Right atrium auricular region (tissue), 2 donors: ENCODE measurements at regions not wholly inside any gene's neighbourhood (a gene's known extent, or its start where the extent isn't known, plus 50 kb on each side); places are given as distances from the start of the nearest gene placed in this dataset.

Source experiments
- DNase-seq: peaks from one replicate; pipeline ENCODE4 v3.0.0-alpha.2; 2019; ENCODE audit warnings: low spot score
- H3K27ac ChIP-seq, 2 donors: fragments of 200-600 bp; sonication (generic); 1 replicate in 1 of 2; 2 replicates in 1 of 2; pipeline ENCODE4 v1.5.1; 2016 to 2019
- H3K27me3 ChIP-seq, 2 donors: fragments of 200-600 bp; sonication (generic); one replicate each; pipeline versions ENCODE4 v1.5.1 to v1.6.0; 2017 to 2019
- H3K36me3 ChIP-seq: fragments of 200-600 bp; sonication (generic); one replicate; pipeline ENCODE4 v1.5.1; 2016
- H3K4me1 ChIP-seq, 2 donors: fragments of 200-600 bp; sonication (generic); one replicate each; pipeline versions ENCODE4 v1.5.1 to v1.6.0; 2017 to 2019
- H3K4me3 ChIP-seq, 2 donors: fragments of 200-600 bp; sonication (generic); 1 replicate in 1 of 2; 2 replicates in 1 of 2; pipeline ENCODE4 v1.5.1; 2017 to 2019; ENCODE audit warnings: mild to moderate bottlenecking in 1 of 2, moderate library complexity in 1 of 2
- H3K9me3 ChIP-seq, 2 donors: fragments of 200-600 bp; sonication (generic); one replicate each; pipeline ENCODE4 v1.5.1; 2019
- TF ChIP-seq, protein P1 (sequence below), 2 donors: fragments of 200-600 bp; sonication (generic); IDR thresholded peaks; one replicate each; pipeline ENCODE4 v1.5.1; 2019; ENCODE audit warnings: antibody characterized with exemption in 2 of 2

DNA sequence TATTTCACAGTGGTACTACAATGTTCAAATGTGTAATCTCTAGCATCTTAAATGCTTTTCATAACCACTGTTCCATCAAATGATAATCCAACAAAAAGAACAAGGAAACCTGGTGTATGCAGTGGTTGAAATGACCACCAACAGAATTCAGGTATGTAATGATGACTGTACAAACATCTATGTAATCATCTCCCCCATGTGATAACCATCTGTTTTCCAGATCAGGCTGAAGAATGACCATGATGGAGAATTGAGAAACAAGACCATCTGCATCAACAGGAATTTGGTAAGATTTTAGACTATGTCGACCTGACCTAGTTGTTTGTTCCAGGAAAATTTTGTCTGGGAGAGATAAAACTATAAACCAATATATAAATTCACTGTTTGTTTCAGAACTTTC lies 81.3 kb upstream of the ASCC3 start:
- no peaks in the 10 kb centered on the region for H3K27me3 ChIP-seq

DNA sequence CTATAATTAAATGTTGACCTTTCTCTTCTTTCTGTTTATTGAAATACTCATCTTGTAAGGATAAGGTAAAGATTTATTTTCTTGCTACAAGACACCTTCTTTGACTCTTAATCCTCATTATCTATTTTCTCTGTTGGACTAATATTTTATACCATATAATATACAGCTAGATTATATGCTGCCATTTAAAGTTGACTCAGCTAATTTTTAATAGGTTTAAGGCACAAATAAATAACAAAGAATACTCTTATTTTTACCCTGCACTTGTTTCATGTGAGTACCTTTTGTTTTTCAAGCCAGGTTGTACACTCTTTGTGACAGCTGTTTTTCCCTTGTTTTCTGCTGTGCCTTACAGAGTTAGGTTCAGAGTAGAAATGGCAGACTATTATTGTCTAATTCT lies 83.9 kb upstream of the ASCC3 start:
- TF ChIP-seq, protein P1, sequence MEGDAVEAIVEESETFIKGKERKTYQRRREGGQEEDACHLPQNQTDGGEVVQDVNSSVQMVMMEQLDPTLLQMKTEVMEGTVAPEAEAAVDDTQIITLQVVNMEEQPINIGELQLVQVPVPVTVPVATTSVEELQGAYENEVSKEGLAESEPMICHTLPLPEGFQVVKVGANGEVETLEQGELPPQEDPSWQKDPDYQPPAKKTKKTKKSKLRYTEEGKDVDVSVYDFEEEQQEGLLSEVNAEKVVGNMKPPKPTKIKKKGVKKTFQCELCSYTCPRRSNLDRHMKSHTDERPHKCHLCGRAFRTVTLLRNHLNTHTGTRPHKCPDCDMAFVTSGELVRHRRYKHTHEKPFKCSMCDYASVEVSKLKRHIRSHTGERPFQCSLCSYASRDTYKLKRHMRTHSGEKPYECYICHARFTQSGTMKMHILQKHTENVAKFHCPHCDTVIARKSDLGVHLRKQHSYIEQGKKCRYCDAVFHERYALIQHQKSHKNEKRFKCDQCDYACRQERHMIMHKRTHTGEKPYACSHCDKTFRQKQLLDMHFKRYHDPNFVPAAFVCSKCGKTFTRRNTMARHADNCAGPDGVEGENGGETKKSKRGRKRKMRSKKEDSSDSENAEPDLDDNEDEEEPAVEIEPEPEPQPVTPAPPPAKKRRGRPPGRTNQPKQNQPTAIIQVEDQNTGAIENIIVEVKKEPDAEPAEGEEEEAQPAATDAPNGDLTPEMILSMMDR (IDR thresholded peaks at IDR 0.05), result no peak
- H3K4me3 ChIP-seq, result no peak overlapping the region
- no peak overlapping the region for H3K27ac ChIP-seq
- H3K27me3 ChIP-seq, result no peaks in the 10 kb centered on the region
- H3K9me3 ChIP-seq, result no peaks in the 10 kb centered on the region
- DNase-seq, result no peak
- H3K36me3 ChIP-seq, result no peaks in the 10 kb centered on the region
- no peaks in the 10 kb centered on the region for H3K4me1 ChIP-seq

More for the DNA sequence above, 81.3 kb upstream of the ASCC3 start:
- DNase-seq, result no peak
- Histone ChIP-seq H3K9me3 (no peaks in the 10 kb centered on the region), H3K27ac (no peak overlapping the region), H3K4me1 (no peaks in the 10 kb centered on the region), H3K4me3 (no peak overlapping the region), H3K36me3 (no peaks in the 10 kb centered on the region)
- TF ChIP-seq, protein P1 (IDR thresholded peaks at IDR 0.05), result no peak

- no peaks in the 10 kb centered on the region for H3K9me3 ChIP-seq
- TF ChIP-seq, protein P1 (IDR thresholded peaks at IDR 0.05), result no peak
- H3K4me3 ChIP-seq, result no peak overlapping the region
- H3K36me3 ChIP-seq, result no peaks in the 10 kb centered on the region
- no peaks in the 10 kb centered on the region for H3K4me1 ChIP-seq
- no peak overlapping the region for H3K27ac ChIP-seq
- no peak for DNase-seq
- H3K27me3 ChIP-seq, result no peaks in the 10 kb centered on the region
Observed at GRCh38 chr6:100968949-100969348, 87.8 kb upstream of the ASCC3 start.

DNA sequence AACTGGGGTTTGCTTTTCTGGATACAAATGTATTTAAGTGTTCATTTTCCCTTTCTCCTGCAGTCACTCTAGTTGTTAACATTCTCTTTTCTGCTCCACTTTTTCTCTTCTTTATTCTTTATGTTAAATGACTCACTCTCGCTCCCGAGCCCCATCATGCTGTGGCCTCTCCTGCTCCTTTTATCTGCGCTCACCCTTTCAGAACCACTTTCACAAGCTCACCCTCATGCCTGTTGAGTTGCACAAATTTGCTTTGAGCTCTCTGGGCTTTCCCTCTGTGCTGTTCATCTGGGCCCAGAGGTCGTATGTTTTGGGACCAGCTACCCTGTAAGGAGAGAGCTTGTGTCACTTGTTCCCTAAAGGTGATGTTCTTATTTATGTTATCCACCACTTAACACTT lies 98.1 kb upstream of the ASCC3 start:
- Histone ChIP-seq H3K27ac (no peak overlapping the region), H3K36me3 (no peaks in the 10 kb centered on the region), H3K27me3 (no peaks in the 10 kb centered on the region), H3K4me3 (no peak overlapping the region), H3K9me3 (no peaks in the 10 kb centered on the region), H3K4me1 (no peaks in the 10 kb centered on the region)
- no peak for DNase-seq
- TF ChIP-seq, protein P1 (IDR thresholded peaks at IDR 0.05), result no peak

GRCh38 chr6:100980949-100981348 lies 99.8 kb upstream of the ASCC3 start:
- Histone ChIP-seq H3K36me3 (no peaks in the 10 kb centered on the region), H3K4me3 (no peak overlapping the region), H3K9me3 (no peaks in the 10 kb centered on the region), H3K27me3 (no peaks in the 10 kb centered on the region), H3K4me1 (no peaks in the 10 kb centered on the region), H3K27ac (no peak overlapping the region)
- DNase-seq, result no peak
- TF ChIP-seq, protein P1 (IDR thresholded peaks at IDR 0.05), result no peak

- Histone ChIP-seq H3K9me3 (no peaks in the 10 kb centered on the region), H3K27ac (no peak overlapping the region), H3K27me3 (no peaks in the 10 kb centered on the region), H3K4me1 (no peaks in the 10 kb centered on the region), H3K36me3 (no peaks in the 10 kb centered on the region), H3K4me3 (no peak overlapping the region)
- TF ChIP-seq, protein P1 (IDR thresholded peaks at IDR 0.05), result no peak
- no peak for DNase-seq
Observed at GRCh38 chr6:100986921-100987320, 105.8 kb upstream of the ASCC3 start.
